PC-9 (cell line): ENCODE measurements at regions not wholly inside any gene's neighbourhood (a gene's known extent, or its start where the extent isn't known, plus 50 kb on each side); places are given as distances from the start of the nearest gene placed in this dataset.

ENCODE experiments used
- BruUV-seq: library from RNA; stranded (reverse); fragments of 400-500 nt; replicated peaks from 2 replicates; lab custom pipeline; 2021; lab: Mats Ljungman, UMichigan
- CTCF ChIA-PET: fragments of 300-600 bp; sonication (Branson Sonifier 250); formaldehyde crosslinking; loops from one replicate; lab custom pipeline; 2022; ENCODE audit warnings: antibody characterized with exemption; lab: Charles Lee
- POLR2A ChIA-PET: fragments of 300-600 bp; sonication (Branson Sonifier 250); formaldehyde crosslinking; loops from one replicate; lab custom pipeline; 2022; ENCODE audit warnings: antibody characterized with exemption; ENCODE audit not compliant: unreplicated experiment; lab: Charles Lee
- DNase-seq, 2 experiments: peaks; one replicate each; pipeline versions ENCODE4 v3.0.0 to v3.0.0-alpha.2; 2015 to 2022; ENCODE audit warnings: mixed read lengths in 1 of 2
- H2AFZ ChIP-seq: fragments of 200-600 bp; sonication (generic); 2 replicates; pipeline ENCODE4 v1.8.1; 2017; ENCODE audit warnings: antibody characterized with exemption
- H3F3A ChIP-seq: fragments of 200-600 bp; sonication (generic); 2 replicates; pipeline ENCODE4 v1.8.1; 2017; ENCODE audit warnings: antibody characterized with exemption, mild to moderate bottlenecking, low read depth; ENCODE audit not compliant: insufficient read depth
- H3K27ac ChIP-seq: fragments of 200-600 bp; sonication (generic); 2 replicates; pipeline ENCODE4 v1.6.1; 2016; ENCODE audit warnings: mixed run types
- H3K27me3 ChIP-seq: fragments of 200-600 bp; sonication (generic); 2 replicates; pipeline ENCODE4 v1.6.1; 2016; ENCODE audit warnings: low read depth, mixed run types; ENCODE audit not compliant: insufficient read depth
- H3K36me3 ChIP-seq: fragments of 200-600 bp; sonication (generic); 2 replicates; pipeline ENCODE4 v1.6.1; 2016; ENCODE audit warnings: low read depth, mixed run types
- H3K4me1 ChIP-seq: fragments of 200-600 bp; sonication (generic); replicated peaks from 2 replicates; pipeline ENCODE4 v1.6.1; 2016; ENCODE audit warnings: mixed run types; ENCODE audit not compliant: insufficient read depth
- H3K4me2 ChIP-seq: fragments of 200-600 bp; sonication (generic); 2 replicates; pipeline ENCODE4 v1.6.1; 2017; ENCODE audit warnings: mixed run types
- H3K4me3 ChIP-seq: fragments of 200-600 bp; sonication (generic); 2 replicates; pipeline ENCODE4 v1.6.1; 2016; ENCODE audit warnings: mixed run types
- H3K79me2 ChIP-seq: fragments of 200-600 bp; sonication (generic); 2 replicates; pipeline ENCODE4 v1.6.1; 2017; ENCODE audit warnings: low read depth, mixed run types
- H3K9me2 ChIP-seq: fragments of 200-600 bp; sonication (generic); 2 replicates; pipeline ENCODE4 v1.8.1; 2017; ENCODE audit warnings: mild to moderate bottlenecking; ENCODE audit not compliant: insufficient read depth
- H3K9me3 ChIP-seq: fragments of 200-600 bp; sonication (generic); 2 replicates; pipeline ENCODE4 v1.8.1; 2016; ENCODE audit warnings: low read depth; ENCODE audit not compliant: insufficient read depth
- H4K20me1 ChIP-seq: fragments of 200-600 bp; sonication (generic); 2 replicates; pipeline ENCODE4 v1.8.1; 2017; ENCODE audit not compliant: insufficient read depth
- CTCF ChIP-seq: fragments of 200-600 bp; sonication (generic); conservative IDR thresholded peaks from 2 replicates; pipeline ENCODE4 v1.6.1; 2017; ENCODE audit warnings: mixed run types, antibody characterized with exemption, mild to moderate bottlenecking, moderate library complexity
- EZH2 ChIP-seq: fragments of 200-600 bp; sonication (generic); IDR thresholded peaks from 2 replicates; pipeline ENCODE4 v1.8.0; 2017; ENCODE audit warnings: antibody characterized with exemption, low read depth
- intact Hi-C: fragments of 100-400 bp; cut with micrococcal nuclease; formaldehyde crosslinking; loops from one replicate; pipeline ENCODE4 v1.10.0; 2022; ENCODE audit not compliant: unreplicated experiment

DNA sequence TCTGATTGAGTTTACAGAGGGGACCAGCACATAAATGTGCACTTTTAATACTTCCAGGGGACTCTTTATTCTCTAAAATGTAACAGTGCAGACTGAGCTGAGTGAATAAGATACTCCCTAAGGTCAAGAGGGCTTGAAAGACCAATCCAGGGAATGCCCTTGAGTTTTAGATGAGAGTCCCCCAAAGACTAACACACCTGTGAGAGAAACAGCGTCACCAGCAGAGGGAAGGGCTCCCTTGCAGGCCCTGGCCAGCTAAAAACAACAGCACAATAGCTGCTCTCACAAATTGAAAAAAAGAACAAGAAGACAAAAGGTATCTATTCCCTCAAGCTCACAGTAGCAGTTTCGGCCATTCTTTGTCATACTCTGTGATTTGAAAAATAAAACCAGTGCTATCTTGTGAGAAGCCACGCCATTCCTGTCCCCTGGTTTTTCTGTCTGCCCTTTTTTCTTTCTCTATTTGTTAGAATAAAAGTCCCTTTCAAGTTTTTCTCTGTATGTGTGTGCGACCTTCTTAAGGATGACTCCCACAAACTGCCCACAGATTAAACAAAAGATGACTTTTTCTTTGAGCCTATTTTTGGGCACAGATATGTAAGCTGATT is 230.4 kb upstream of the BMPER start:
- POLR2A ChIA-PET = no interaction called here

DNA sequence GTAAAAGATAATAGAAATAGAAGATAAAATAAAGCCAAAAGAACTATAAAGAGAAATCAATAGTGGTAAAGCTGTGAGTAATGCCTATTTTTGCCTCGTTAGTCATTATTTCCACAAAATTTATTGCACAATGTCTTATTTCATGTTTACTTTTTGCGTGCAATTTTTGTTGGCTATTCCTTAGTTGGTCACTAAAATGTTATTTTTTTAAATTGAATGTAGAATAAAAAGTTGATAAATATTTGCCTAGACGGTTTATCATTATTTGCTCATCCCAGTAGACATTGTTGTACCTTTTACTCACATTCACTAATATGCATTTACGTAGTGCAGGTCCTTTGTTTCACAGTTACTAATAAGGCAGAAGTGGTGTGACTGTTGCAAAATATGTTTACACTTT is 227.8 kb upstream of the BMPER start:
- CTCF ChIA-PET = no interaction called here
- Histone ChIP-seq H3K4me3 (no peak overlapping the region), H3K9me3 (no peaks in the 10 kb centered on the region), H3K36me3 (no peaks in the 10 kb centered on the region), H3K4me1 (no peaks in the 10 kb centered on the region; the same call in 1 of the 2 replicates), H3K9me2 (no peaks in the 10 kb centered on the region), H3K27ac (no peak overlapping the region), H3K4me2 (no peak overlapping the region), H3K79me2 (no peaks in the 10 kb centered on the region), H2AFZ (no peak overlapping the region), H3K27me3 (no peaks in the 10 kb centered on the region), H3F3A (no peaks in the 10 kb centered on the region), H4K20me1 (no peaks in the 10 kb centered on the region)
- POLR2A ChIA-PET = no interaction called here
- intact Hi-C loops = no loop called here
- BruUV-seq = no TSS peak
- no peak for TF ChIP-seq CTCF
- no peak for TF ChIP-seq EZH2
- DNase-seq = no peak

More for the DNA sequence above, 230.4 kb upstream of the BMPER start:
- H3K27ac ChIP-seq = no peak overlapping the region
- intact Hi-C loops = no loop called here
- H3K9me2 ChIP-seq = no peaks in the 10 kb centered on the region
- no peaks in the 10 kb centered on the region for H3K9me3 ChIP-seq
- H3K4me2 ChIP-seq = no peak overlapping the region
- no peak for DNase-seq
- H3K27me3 ChIP-seq = no peaks in the 10 kb centered on the region
- no peaks in the 10 kb centered on the region; the same call in 1 of the 2 replicates for H3K4me1 ChIP-seq
- no peak overlapping the region for H2AFZ ChIP-seq
- H3F3A ChIP-seq = no peaks in the 10 kb centered on the region
- no peak for TF ChIP-seq CTCF
- no peak for TF ChIP-seq EZH2
- no peaks in the 10 kb centered on the region for H3K36me3 ChIP-seq
- H3K4me3 ChIP-seq = no peak overlapping the region
- no TSS peak for BruUV-seq
- no peaks in the 10 kb centered on the region for H4K20me1 ChIP-seq
- no peaks in the 10 kb centered on the region for H3K79me2 ChIP-seq
- CTCF ChIA-PET = no interaction called here

GRCh38 chr7:33678569-33679335 is 226.6 kb upstream of the BMPER start:
- Histone ChIP-seq H3K4me1 (no peaks in the 10 kb centered on the region; the same call in 1 of the 2 replicates), H3F3A (no peaks in the 10 kb centered on the region), H2AFZ (no peak overlapping the region), H4K20me1 (no peaks in the 10 kb centered on the region), H3K4me2 (no peak overlapping the region), H3K36me3 (no peaks in the 10 kb centered on the region), H3K79me2 (no peaks in the 10 kb centered on the region), H3K9me2 (no peaks in the 10 kb centered on the region), H3K9me3 (no peaks in the 10 kb centered on the region), H3K27ac (no peak overlapping the region), H3K27me3 (no peaks in the 10 kb centered on the region), H3K4me3 (no peak overlapping the region)
- CTCF ChIA-PET = no interaction called here
- POLR2A ChIA-PET = no interaction called here
- DNase-seq = no peak
- intact Hi-C loops = no loop called here
- no TSS peak for BruUV-seq
- TF ChIP-seq CTCF (no peak), EZH2 (no peak)
